Transverse colon (tissue), 1 donor: ENCODE measurements at regions not wholly inside any gene's neighbourhood (a gene's known extent, or its start where the extent isn't known, plus 50 kb on each side); places are given as distances from the start of the nearest gene placed in this dataset.

ENCODE experiments used
- EP300 ChIP-seq: sonication (generic); formaldehyde crosslinking; IDR thresholded peaks from one replicate; pipeline ENCODE4 v1.6.1; 2017; ENCODE audit warnings: antibody characterized with exemption, low read depth
- POLR2A ChIP-seq: fragments of 450-650 bp; IDR thresholded peaks from one replicate; pipeline ENCODE4 v1.6.1; 2016; ENCODE audit warnings: antibody characterized with exemption, mild to moderate bottlenecking, moderate library complexity

- TF ChIP-seq POLR2A (no peak), EP300 (no peak)
These were observed 52.1 kb upstream of the KDR start for GRCh38 chr4:55177461-55177860.
